ENCODE measurements at regions not wholly inside any gene's neighbourhood (a gene's known extent, or its start where the extent isn't known, plus 50 kb on each side); places are given as distances from the start of the nearest gene placed in this dataset.

DNA sequence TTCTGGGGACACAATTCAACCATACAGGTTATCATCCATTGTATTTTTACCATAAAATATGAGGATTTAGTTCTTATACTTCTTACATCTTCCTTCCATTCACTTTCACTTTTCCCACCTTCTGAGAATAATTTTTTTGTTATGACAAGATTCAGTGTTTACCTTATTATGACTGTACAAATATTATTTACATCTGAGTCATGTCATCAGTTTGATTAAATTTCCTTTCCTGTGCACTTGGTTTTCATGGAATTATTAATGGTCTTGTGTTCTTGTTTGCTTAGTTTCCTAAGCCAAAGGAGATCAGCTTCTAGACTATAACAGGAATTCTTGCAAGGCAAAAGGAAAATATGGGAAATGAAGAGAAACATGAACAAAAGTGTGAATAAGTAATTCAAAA, 366.5 kb downstream of the TMEM38B start:
- ChIA-PET CTCF (no interaction called here), POLR2A (no interaction called here)
- Histone ChIP-seq H3K4me2 (ENCODE audit: insufficient read depth, low read length) (no peak overlapping the region), H3K9me3 (replicated peaks; ENCODE audit: control insufficient read depth, insufficient read depth, low read length) (no peaks in the 10 kb centered on the region), H3K36me3 (ENCODE audit: control insufficient read depth in 2 of 2, extremely low read depth in 1 of 2, insufficient read depth in 2 of 2, low read length in 2 of 2) (no peaks in the 10 kb centered on the region), H4K20me1 (replicated peaks; ENCODE audit: control insufficient read depth, extremely low read depth, insufficient read depth, low read length) (no peaks in the 10 kb centered on the region), H3K9ac (replicated peaks; ENCODE audit: extremely low read depth, insufficient read depth, low read length) (no peak overlapping the region), H3K27me3 (ENCODE audit: control insufficient read depth in 2 of 2, insufficient read depth in 2 of 2, low read length in 2 of 2) (no peaks in the 10 kb centered on the region), H2AFZ (ENCODE audit: low read depth, low read length) (no peak overlapping the region), H3K79me2 (ENCODE audit: control insufficient read depth, insufficient read depth, low read length) (no peaks in the 10 kb centered on the region), H3K4me1 (ENCODE audit: control insufficient read depth, extremely low read depth, insufficient read depth, low read length) (no peaks in the 10 kb centered on the region), H3K9me1 (replicated peaks; ENCODE audit: control insufficient read depth, extremely low read depth, insufficient read depth, low read length) (no peaks in the 10 kb centered on the region), H3K27ac (ENCODE audit: insufficient read depth, low read depth, low read length) (no peak overlapping the region), H3K4me3 (replicated peaks in 1 of 3; ENCODE audit: insufficient read depth in 1 of 3, low read depth in 1 of 3, low read length in 3 of 3) (no peak overlapping the region)
- dilution Hi-C loops (cut with MboI; ENCODE audit: extremely low pct_ligation_motif_present, low sequenced_read_pairs) (no loop called here), intact Hi-C loops (cut with micrococcal nuclease) (no loop called here)
- no peak for TF ChIP-seq EZH2 (IDR thresholded peaks at IDR 0.05; ENCODE audit: borderline replicate concordance, low read depth, low read length, severe bottlenecking)
- no peak for TF ChIP-seq POLR2AphosphoS5 (IDR thresholded peaks at IDR 0.05; ENCODE audit: insufficient read depth, low read depth, low read length)
- TF ChIP-seq FOS (IDR thresholded peaks at IDR 0.05; ENCODE audit: borderline replicate concordance, insufficient read depth, low read length) = no peak
- no peak for TF ChIP-seq JUN (IDR thresholded peaks at IDR 0.05; ENCODE audit: borderline replicate concordance, insufficient read depth, insufficient read length, low read depth)
- no peak for TF ChIP-seq GATA2 (IDR thresholded peaks at IDR 0.05; ENCODE audit: insufficient read depth, insufficient read length, low read depth, low read length)
- TF ChIP-seq, protein P1, sequence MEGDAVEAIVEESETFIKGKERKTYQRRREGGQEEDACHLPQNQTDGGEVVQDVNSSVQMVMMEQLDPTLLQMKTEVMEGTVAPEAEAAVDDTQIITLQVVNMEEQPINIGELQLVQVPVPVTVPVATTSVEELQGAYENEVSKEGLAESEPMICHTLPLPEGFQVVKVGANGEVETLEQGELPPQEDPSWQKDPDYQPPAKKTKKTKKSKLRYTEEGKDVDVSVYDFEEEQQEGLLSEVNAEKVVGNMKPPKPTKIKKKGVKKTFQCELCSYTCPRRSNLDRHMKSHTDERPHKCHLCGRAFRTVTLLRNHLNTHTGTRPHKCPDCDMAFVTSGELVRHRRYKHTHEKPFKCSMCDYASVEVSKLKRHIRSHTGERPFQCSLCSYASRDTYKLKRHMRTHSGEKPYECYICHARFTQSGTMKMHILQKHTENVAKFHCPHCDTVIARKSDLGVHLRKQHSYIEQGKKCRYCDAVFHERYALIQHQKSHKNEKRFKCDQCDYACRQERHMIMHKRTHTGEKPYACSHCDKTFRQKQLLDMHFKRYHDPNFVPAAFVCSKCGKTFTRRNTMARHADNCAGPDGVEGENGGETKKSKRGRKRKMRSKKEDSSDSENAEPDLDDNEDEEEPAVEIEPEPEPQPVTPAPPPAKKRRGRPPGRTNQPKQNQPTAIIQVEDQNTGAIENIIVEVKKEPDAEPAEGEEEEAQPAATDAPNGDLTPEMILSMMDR (IDR thresholded peaks at IDR 0.05; ENCODE audit: extremely low read depth in 1 of 2, insufficient read depth in 1 of 2, low read depth in 1 of 2, low read length in 2 of 2) = no peak
- no peak for TF ChIP-seq MAX (IDR thresholded peaks at IDR 0.05; ENCODE audit: insufficient read depth, insufficient read length)
- TF ChIP-seq MYC (IDR thresholded peaks at IDR 0.05; ENCODE audit: low read depth, low read length) = no peak
- TF ChIP-seq POLR2A (IDR thresholded peaks at IDR 0.05; ENCODE audit: low read depth, low read length) = no peak
- BruUV-seq (replicated peaks) = no TSS peak
- no peak for FAIRE-seq
- DNase-seq (ENCODE audit: low read depth, low spot score) = no peak
